SK-N-SH (cell line): ENCODE measurements at regions not wholly inside any gene's neighbourhood (a gene's known extent, or its start where the extent isn't known, plus 50 kb on each side); places are given as distances from the start of the nearest gene placed in this dataset.

ENCODE experiments used
- CTCF ChIA-PET: fragments of 300-600, 350-600 bp; formaldehyde crosslinking; extraction: SDS; loops from one replicate; lab custom pipeline; 2021; lab: Yijun Ruan, JAX
- POLR2A ChIA-PET: fragments of 350-600 bp; sonication (Branson Sonifier 250); formaldehyde crosslinking; extraction: SDS; loops from one replicate; lab custom pipeline; 2020; ENCODE audit warnings: antibody characterized with exemption, inconsistent platforms; lab: Yijun Ruan, JAX
- DNase-seq: peaks from one replicate; pipeline ENCODE4 v3.0.0; 2012
- H2AFZ ChIP-seq: fragments of 200-600 bp; sonication (generic); 2 replicates; pipeline ENCODE4 v1.8.1; 2016; ENCODE audit warnings: antibody characterized with exemption, mild to moderate bottlenecking, low read depth
- H3F3A ChIP-seq: fragments of 200-600 bp; sonication (generic); replicated peaks from 2 replicates; pipeline ENCODE3; 2016; ENCODE audit warnings: antibody characterized with exemption, mild to moderate bottlenecking; ENCODE audit not compliant: insufficient read depth
- H3K27ac ChIP-seq, 2 experiments: fragments of 200-500 bp in 1 of 2; fragments of 200-600 bp in 1 of 2; sonication (Bioruptor generic) in 1 of 2; sonication (generic), shearing (Covaris generic) in 1 of 2; 2 replicates each; pipeline versions ENCODE4 v1.5.1 to v1.6.1; 2014 to 2016; ENCODE audit warnings: low read depth in 2 of 2, inconsistent platforms in 1 of 2, low read length in 1 of 2, mild to moderate bottlenecking in 1 of 2, mixed read lengths in 1 of 2
- H3K27me3 ChIP-seq: fragments of 200-600 bp; sonication (generic), shearing (Covaris generic); 2 replicates; pipeline ENCODE4 v1.6.1; 2016; ENCODE audit warnings: mixed run types; ENCODE audit not compliant: insufficient read depth
- H3K36me3 ChIP-seq, 2 experiments: fragments of 200-500 bp in 1 of 2; fragments of 200-600 bp in 1 of 2; sonication (Bioruptor generic) in 1 of 2; sonication (generic) in 1 of 2; replicated peaks in 1 of 2; 2 replicates each; pipeline versions ENCODE3 to v1.5.1; 2014 to 2016; ENCODE audit warnings: low read length in 1 of 2, mild to moderate bottlenecking in 1 of 2; ENCODE audit not compliant: insufficient read depth in 2 of 2, control insufficient read depth in 1 of 2
- H3K4me1 ChIP-seq, 2 experiments: fragments of 200-500 bp in 1 of 2; fragments of 200-600 bp in 1 of 2; sonication (Bioruptor generic) in 1 of 2; sonication (generic), shearing (Covaris generic) in 1 of 2; 2 replicates each; pipeline versions ENCODE4 v1.5.1 to v1.6.1; 2014 to 2016; ENCODE audit warnings: low read depth in 1 of 2, low read length in 1 of 2, mixed run types in 1 of 2; ENCODE audit not compliant: insufficient read depth in 2 of 2, control insufficient read depth in 1 of 2
- H3K4me2 ChIP-seq: fragments of 200-600 bp; sonication (generic), shearing (Covaris generic); 2 replicates; pipeline ENCODE4 v1.6.1; 2017; ENCODE audit warnings: mixed run types
- H3K4me3 ChIP-seq, 2 experiments: fragments of 200-500 bp in 1 of 2; fragments of 200-600 bp in 1 of 2; sonication (Bioruptor generic) in 1 of 2; sonication (generic), shearing (Covaris generic) in 1 of 2; 2 replicates each; pipeline versions ENCODE4 v1.5.1 to v1.8.1; 2014 to 2016; ENCODE audit warnings: low read depth in 2 of 2, inconsistent platforms in 1 of 2, low read length in 1 of 2, mild to moderate bottlenecking in 1 of 2, mixed read lengths in 1 of 2, moderate library complexity in 1 of 2
- H3K79me2 ChIP-seq: fragments of 200-600 bp; sonication (generic); 2 replicates; pipeline ENCODE4 v1.8.1; 2017; ENCODE audit warnings: mild to moderate bottlenecking; ENCODE audit not compliant: insufficient read depth
- H3K9ac ChIP-seq: fragments of 200-600 bp; sonication (generic); 2 replicates; pipeline ENCODE4 v1.6.1; 2017; ENCODE audit warnings: mixed run types
- H3K9me2 ChIP-seq: fragments of 200-600 bp; sonication (generic); 2 replicates; pipeline ENCODE4 v1.6.1; 2017; ENCODE audit warnings: mixed run types
- H3K9me3 ChIP-seq: fragments of 200-600 bp; sonication (generic); 2 replicates; pipeline ENCODE4 v1.6.1; 2017; ENCODE audit warnings: mixed run types, mild to moderate bottlenecking, moderate library complexity
- H4K20me1 ChIP-seq: fragments of 200-600 bp; sonication (generic); 2 replicates; pipeline ENCODE4 v1.6.1; 2017; ENCODE audit warnings: mild to moderate bottlenecking, mixed run types; ENCODE audit not compliant: insufficient read depth
- CHD2 ChIP-seq: fragments of 150-350 bp; IDR thresholded peaks from 2 replicates; pipeline ENCODE4 v1.6.1; 2018; ENCODE audit warnings: low read length; ENCODE audit not compliant: partially characterized antibody
- ELF1 ChIP-seq: IDR thresholded peaks from 2 replicates; pipeline ENCODE4 v1.4.0; 2012
- EP300 ChIP-seq, 2 experiments: IDR thresholded peaks; 2 replicates each; pipeline versions ENCODE4 v1.4.0 to v1.6.1; 2012; ENCODE audit warnings: borderline replicate concordance in 1 of 2, low read depth in 1 of 2, low read length in 1 of 2
- EZH2phosphoT487 ChIP-seq: fragments of 200-600 bp; sonication (generic); IDR thresholded peaks from 2 replicates; pipeline ENCODE4 v1.6.1; 2017; ENCODE audit warnings: low read depth, mixed run types, mild to moderate bottlenecking, antibody characterized with exemption, moderate library complexity, borderline replicate concordance
- FOSL2 ChIP-seq: IDR thresholded peaks from 2 replicates; pipeline ENCODE4 v1.4.0; 2012; ENCODE audit warnings: low read depth, mild to moderate bottlenecking, moderate library complexity, borderline replicate concordance
- FOXJ3 ChIP-seq: sonication (generic); formaldehyde crosslinking; IDR thresholded peaks from 2 replicates; pipeline ENCODE4 v1.5.1; 2020; ENCODE audit warnings: mild to moderate bottlenecking, missing genetic modification reagents
- GATA2 ChIP-seq: sonication (generic); formaldehyde crosslinking; IDR thresholded peaks from 2 replicates; pipeline ENCODE4 v1.5.0; 2020; ENCODE audit warnings: mild to moderate bottlenecking, missing genetic modification reagents
- JUND ChIP-seq: IDR thresholded peaks from 2 replicates; pipeline ENCODE4 v1.4.0; 2012
- MEF2A ChIP-seq: IDR thresholded peaks from 2 replicates; pipeline ENCODE4 v1.4.0; 2012; ENCODE audit warnings: low read depth, borderline replicate concordance
- MXI1 ChIP-seq: IDR thresholded peaks from 2 replicates; pipeline ENCODE4 v1.6.1; 2012; ENCODE audit warnings: mild to moderate bottlenecking, low read depth, low read length, improper control_type of control experiment
- NFIC ChIP-seq: IDR thresholded peaks from 2 replicates; pipeline ENCODE4 v1.4.0; 2012; ENCODE audit warnings: borderline replicate concordance
- NRF1 ChIP-seq: IDR thresholded peaks from 2 replicates; pipeline ENCODE4 v1.6.1; 2012; ENCODE audit warnings: low read depth, mild to moderate bottlenecking, low read length
- POLR2AphosphoS5 ChIP-seq: IDR thresholded peaks from 2 replicates; pipeline ENCODE4 v1.6.1; 2012; ENCODE audit warnings: low read depth, low read length
- RAD21 ChIP-seq: IDR thresholded peaks from 2 replicates; pipeline ENCODE4 v1.6.1; 2012; ENCODE audit warnings: mild to moderate bottlenecking, low read length
- RCOR1 ChIP-seq: fragments of 150-350 bp; IDR thresholded peaks from 2 replicates; pipeline ENCODE4 v1.6.1; 2017; ENCODE audit warnings: antibody characterized with exemption, low read length
- REST ChIP-seq: IDR thresholded peaks from 2 replicates; pipeline ENCODE4 v1.6.1; 2012; ENCODE audit warnings: mild to moderate bottlenecking, low read depth, low read length, moderate library complexity
- RFX5 ChIP-seq: IDR thresholded peaks from 2 replicates; pipeline ENCODE4 v1.6.1; 2012; ENCODE audit warnings: mild to moderate bottlenecking, improper control_type of control experiment, low read length
- RXRA ChIP-seq: IDR thresholded peaks from 2 replicates; pipeline ENCODE4 v1.4.0; 2012; ENCODE audit warnings: low read depth, mild to moderate bottlenecking, borderline replicate concordance
- SMC3 ChIP-seq: IDR thresholded peaks from 2 replicates; pipeline ENCODE4 v1.6.1; 2012; ENCODE audit warnings: low read depth, low read length, improper control_type of control experiment
- TAF1 ChIP-seq: IDR thresholded peaks from 2 replicates; pipeline ENCODE4 v1.6.1; 2012; ENCODE audit warnings: low read depth, mild to moderate bottlenecking, low read length, moderate library complexity, borderline replicate concordance
- TCF12 ChIP-seq: IDR thresholded peaks from 2 replicates; pipeline ENCODE4 v1.4.0; 2012
- TEAD4 ChIP-seq: IDR thresholded peaks from 2 replicates; pipeline ENCODE4 v1.4.0; 2012; ENCODE audit warnings: mild to moderate bottlenecking, borderline replicate concordance; ENCODE audit not compliant: insufficient read depth
- USF1 ChIP-seq: IDR thresholded peaks from 2 replicates; pipeline ENCODE4 v1.4.0; 2012; ENCODE audit warnings: low read depth, borderline replicate concordance
- YY1 ChIP-seq: IDR thresholded peaks from 2 replicates; pipeline ENCODE4 v1.4.0; 2012; ENCODE audit warnings: low read depth, mild to moderate bottlenecking
- ZBTB33 ChIP-seq: IDR thresholded peaks from 2 replicates; pipeline ENCODE4 v1.4.0; 2012; ENCODE audit warnings: low read depth, borderline replicate concordance
- TF ChIP-seq, protein P1 (sequence below): IDR thresholded peaks from 2 replicates; pipeline ENCODE4; 2012
- TF ChIP-seq, protein P2 (sequence below): fragments of 150-350 bp; IDR thresholded peaks from 2 replicates; pipeline ENCODE4 v1.6.1; 2017; ENCODE audit warnings: antibody characterized with exemption, low read length, low read depth, borderline replicate concordance
- TF ChIP-seq, protein P3 (sequence below): IDR thresholded peaks from 2 replicates; pipeline ENCODE4 v1.4.0; 2012; ENCODE audit warnings: low read depth

GRCh38 chr2:19575641-19576040, 217.2 kb upstream of the OSR1 start:
- Histone ChIP-seq H3K36me3 (no peaks in the 10 kb centered on the region), H3F3A (no peaks in the 10 kb centered on the region), H3K9me2 (no peaks in the 10 kb centered on the region), H3K27ac (no peak overlapping the region), H3K9me3 (no peaks in the 10 kb centered on the region), H4K20me1 (no peaks in the 10 kb centered on the region), H3K4me1 (0 out of 4 replicates have a peak, but pooled peaks cover 0 to 4% of the 10 kb centered on the region in 2 experiments), H3K4me2 (no peak overlapping the region), H3K4me3 (no peak overlapping the region), H3K27me3 (peaks cover 48% of the 10 kb centered on the region), H3K79me2 (no peaks in the 10 kb centered on the region), H2AFZ (no peak overlapping the region), H3K9ac (no peak overlapping the region)
- CTCF ChIA-PET = interaction anchor here (0.6 kb wide), 1 partner anchor 744 kb away, joined by 3 read pairs; no protein-coding TSS in a partner anchor
- POLR2A ChIA-PET = no interaction called here
- no peak for DNase-seq
- TF ChIP-seq ELF1 (no peak), EP300 (IDR thresholded peaks at IDR 0.05; ENCODE audit: borderline replicate concordance in 1 of 2, low read depth in 1 of 2, low read length in 1 of 2) (peak in 1 of 2 experiments; percentile 51; a peak in 2 of 4 replicates), TAF1 (no peak), FOSL2 (no peak), USF1 (no peak), FOXJ3 (no peak), RCOR1 (no peak), GATA2 (CRISPR knock-in tag) (no peak), ZBTB33 (0 out of 2 replicates have a peak, but pooled peaks have one; percentile 26), SMC3 (no peak), RFX5 (no peak), CHD2 (no peak), NFIC (0 out of 2 replicates have a peak, but pooled peaks have one; percentile 8), POLR2AphosphoS5 (peak; percentile 73), MXI1 (no peak), JUND (peak; percentile 46), TEAD4 (peak; percentile 42; the same call in 1 of the 2 replicates), TCF12 (peak; percentile 96), REST (no peak), MEF2A (no peak), NRF1 (no peak), YY1 (no peak), EZH2phosphoT487 (no peak), RXRA (no peak), RAD21 (no peak)
- TF ChIP-seq, protein P1, sequence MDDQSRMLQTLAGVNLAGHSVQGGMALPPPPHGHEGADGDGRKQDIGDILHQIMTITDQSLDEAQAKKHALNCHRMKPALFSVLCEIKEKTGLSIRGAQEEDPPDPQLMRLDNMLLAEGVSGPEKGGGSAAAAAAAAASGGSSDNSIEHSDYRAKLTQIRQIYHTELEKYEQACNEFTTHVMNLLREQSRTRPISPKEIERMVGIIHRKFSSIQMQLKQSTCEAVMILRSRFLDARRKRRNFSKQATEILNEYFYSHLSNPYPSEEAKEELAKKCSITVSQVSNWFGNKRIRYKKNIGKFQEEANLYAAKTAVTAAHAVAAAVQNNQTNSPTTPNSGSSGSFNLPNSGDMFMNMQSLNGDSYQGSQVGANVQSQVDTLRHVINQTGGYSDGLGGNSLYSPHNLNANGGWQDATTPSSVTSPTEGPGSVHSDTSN = peak; percentile 89
- TF ChIP-seq, protein P2, sequence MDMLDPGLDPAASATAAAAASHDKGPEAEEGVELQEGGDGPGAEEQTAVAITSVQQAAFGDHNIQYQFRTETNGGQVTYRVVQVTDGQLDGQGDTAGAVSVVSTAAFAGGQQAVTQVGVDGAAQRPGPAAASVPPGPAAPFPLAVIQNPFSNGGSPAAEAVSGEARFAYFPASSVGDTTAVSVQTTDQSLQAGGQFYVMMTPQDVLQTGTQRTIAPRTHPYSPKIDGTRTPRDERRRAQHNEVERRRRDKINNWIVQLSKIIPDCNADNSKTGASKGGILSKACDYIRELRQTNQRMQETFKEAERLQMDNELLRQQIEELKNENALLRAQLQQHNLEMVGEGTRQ = no peak
- TF ChIP-seq, protein P3, sequence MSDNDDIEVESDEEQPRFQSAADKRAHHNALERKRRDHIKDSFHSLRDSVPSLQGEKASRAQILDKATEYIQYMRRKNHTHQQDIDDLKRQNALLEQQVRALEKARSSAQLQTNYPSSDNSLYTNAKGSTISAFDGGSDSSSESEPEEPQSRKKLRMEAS = no peak
